Skeletal muscle cell (primary cell): ENCODE measurements at regions not wholly inside any gene's neighbourhood (a gene's known extent, or its start where the extent isn't known, plus 50 kb on each side); places are given as distances from the start of the nearest gene placed in this dataset.

Source experiments
- DNase-seq: peaks from one replicate; pipeline ENCODE4 v3.0.0-alpha.2; 2010; ENCODE audit warnings: low read depth
- H3K4me3 ChIP-seq: 2 replicates; pipeline ENCODE4 v1.5.1; 2011; ENCODE audit warnings: low read depth, mild to moderate bottlenecking, control low read depth, low read length, moderate library complexity

GRCh38 chr1:63148825-63149645 lies 173.3 kb upstream of the FOXD3 start:
- DNase-seq: no peak
- no peak overlapping the region for H3K4me3 ChIP-seq

GRCh38 chr1:63152572-63152971 lies 169.8 kb upstream of the FOXD3 start:
- no peak for DNase-seq
- no peak overlapping the region for H3K4me3 ChIP-seq

GRCh38 chr1:63155437-63155836 lies 166.9 kb upstream of the FOXD3 start:
- no peak for DNase-seq

GRCh38 chr1:63157085-63157484 lies 165.3 kb upstream of the FOXD3 start:
- DNase-seq: no peak
- no peak overlapping the region for H3K4me3 ChIP-seq

More at GRCh38 chr1:63155437-63155836, 166.9 kb upstream of the FOXD3 start:
- no peak overlapping the region for H3K4me3 ChIP-seq

- H3K4me3 ChIP-seq: no peak overlapping the region
- no peak for DNase-seq
These were observed 153.3 kb upstream of the FOXD3 start for GRCh38 chr1:63169057-63169456.

- no peak for DNase-seq
These were observed 149.2 kb upstream of the FOXD3 start for GRCh38 chr1:63173161-63173560.

GRCh38 chr1:63189677-63190076 lies 132.7 kb upstream of the FOXD3 start:
- DNase-seq: no peak

More at GRCh38 chr1:63173161-63173560, 149.2 kb upstream of the FOXD3 start:
- no peak overlapping the region for H3K4me3 ChIP-seq

GRCh38 chr1:63190171-63190570 lies 132.2 kb upstream of the FOXD3 start:
- no peak for DNase-seq
- H3K4me3 ChIP-seq: no peak overlapping the region

More at GRCh38 chr1:63189677-63190076, 132.7 kb upstream of the FOXD3 start:
- no peak overlapping the region for H3K4me3 ChIP-seq

GRCh38 chr1:63198871-63199394 lies 123.4 kb upstream of the FOXD3 start:
- no peak overlapping the region for H3K4me3 ChIP-seq
- DNase-seq: no peak

GRCh38 chr1:63199706-63200335 lies 122.5 kb upstream of the FOXD3 start:
- H3K4me3 ChIP-seq: no peak overlapping the region
- no peak for DNase-seq

- no peak overlapping the region for H3K4me3 ChIP-seq
- no peak for DNase-seq
These were observed 121.7 kb upstream of the FOXD3 start for GRCh38 chr1:63200676-63201075.

- no peak for DNase-seq
These were observed 118.7 kb upstream of the FOXD3 start for GRCh38 chr1:63203641-63204040.

GRCh38 chr1:63205776-63206175 lies 116.6 kb upstream of the FOXD3 start:
- H3K4me3 ChIP-seq: no peak overlapping the region
- DNase-seq: no peak

More at GRCh38 chr1:63203641-63204040, 118.7 kb upstream of the FOXD3 start:
- no peak overlapping the region for H3K4me3 ChIP-seq

GRCh38 chr1:63214553-63214952 lies 107.8 kb upstream of the FOXD3 start:
- no peak overlapping the region for H3K4me3 ChIP-seq

GRCh38 chr1:63223426-63223825 lies 98.9 kb upstream of the FOXD3 start:
- H3K4me3 ChIP-seq: no peak overlapping the region
- DNase-seq: no peak

More at GRCh38 chr1:63214553-63214952, 107.8 kb upstream of the FOXD3 start:
- DNase-seq: no peak

GRCh38 chr1:63230722-63231121 lies 91.6 kb upstream of the FOXD3 start:
- no peak for DNase-seq
- H3K4me3 ChIP-seq: no peak overlapping the region

- H3K4me3 ChIP-seq: no peak overlapping the region
- DNase-seq: no peak
These were observed 83.6 kb upstream of the FOXD3 start for GRCh38 chr1:63238721-63239120.

GRCh38 chr1:63245186-63245585 lies 77.2 kb upstream of the FOXD3 start:
- no peak for DNase-seq
- no peak overlapping the region for H3K4me3 ChIP-seq

GRCh38 chr1:63248216-63248615 lies 74.2 kb upstream of the FOXD3 start:
- no peak overlapping the region for H3K4me3 ChIP-seq
- no peak for DNase-seq

- no peak for DNase-seq
- H3K4me3 ChIP-seq: no peak overlapping the region
These were observed 67.2 kb upstream of the FOXD3 start for GRCh38 chr1:63255153-63255552.
